NCI-H2196 treated with DMSO at 0.1 percent for 48 hours (cell line): ENCODE measurements at regions not wholly inside any gene's neighbourhood (a gene's known extent, or its start where the extent isn't known, plus 50 kb on each side); places are given as distances from the start of the nearest gene placed in this dataset.

Experiments used
- DNase-seq: peaks from one replicate; lab custom pipeline; 2025; ENCODE audit not compliant: unreplicated experiment; lab: John Stamatoyannopoulos, UW

DNA sequence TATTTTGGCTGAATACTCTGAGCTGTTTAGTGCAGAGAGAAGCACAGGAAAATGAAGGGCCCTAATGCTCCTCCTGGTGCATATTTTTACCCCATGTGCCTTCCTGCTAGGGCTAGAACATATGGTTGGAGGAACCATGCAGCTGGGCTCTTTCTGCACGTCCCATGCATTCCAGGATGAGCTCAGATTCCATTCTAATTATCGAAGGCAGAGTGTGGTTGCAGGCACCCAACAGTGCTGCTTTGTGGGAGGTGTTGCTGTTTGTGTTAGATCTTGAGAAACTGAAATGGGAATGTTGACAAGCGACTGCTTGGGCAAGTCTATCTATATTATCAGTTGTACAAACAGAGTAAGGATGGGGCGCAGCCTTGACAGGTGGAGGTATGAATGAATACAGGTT, 419.5 kb downstream of the DHX35 start:
- no peak for DNase-seq

DNA sequence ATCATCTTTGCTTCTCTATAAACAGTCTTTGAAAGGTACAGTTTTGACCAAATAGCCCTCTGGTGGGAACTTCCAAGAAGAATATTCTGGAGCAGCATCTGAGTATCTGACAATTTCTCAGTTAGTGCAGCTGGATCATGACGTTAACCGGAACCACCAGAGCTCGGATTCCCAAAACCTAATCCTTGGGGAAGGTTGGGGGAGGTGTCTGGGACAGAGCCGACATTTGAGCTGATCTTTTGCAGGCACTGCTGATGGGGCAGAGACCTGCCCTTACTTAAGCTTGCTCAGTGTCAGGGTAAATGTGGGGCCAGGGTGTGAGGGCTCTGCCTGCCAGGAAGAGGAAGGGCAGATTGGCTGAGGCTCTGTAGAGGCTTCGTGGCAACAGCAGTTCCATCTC, 416.6 kb downstream of the DHX35 start:
- no peak for DNase-seq

DNA sequence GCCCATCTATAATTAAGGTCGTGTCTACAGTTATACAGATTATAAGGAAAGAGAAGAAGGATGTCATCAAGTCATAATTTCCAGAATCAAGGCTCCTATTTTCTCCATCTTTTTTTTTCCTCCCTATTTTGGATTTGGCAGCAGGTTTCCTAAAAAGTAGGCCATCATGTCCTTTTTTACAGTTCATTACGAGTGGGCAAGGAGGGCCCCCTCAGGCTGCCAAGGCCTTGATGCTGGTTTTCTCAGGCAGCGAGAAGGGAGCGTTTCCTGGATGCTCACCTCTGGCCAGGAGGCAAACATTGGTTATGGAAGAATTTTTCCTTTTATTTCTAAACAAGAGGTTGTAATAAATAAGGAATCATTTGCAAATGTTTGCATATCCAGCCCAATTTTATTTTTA, 414.6 kb downstream of the DHX35 start:
- no peak for DNase-seq

DNA sequence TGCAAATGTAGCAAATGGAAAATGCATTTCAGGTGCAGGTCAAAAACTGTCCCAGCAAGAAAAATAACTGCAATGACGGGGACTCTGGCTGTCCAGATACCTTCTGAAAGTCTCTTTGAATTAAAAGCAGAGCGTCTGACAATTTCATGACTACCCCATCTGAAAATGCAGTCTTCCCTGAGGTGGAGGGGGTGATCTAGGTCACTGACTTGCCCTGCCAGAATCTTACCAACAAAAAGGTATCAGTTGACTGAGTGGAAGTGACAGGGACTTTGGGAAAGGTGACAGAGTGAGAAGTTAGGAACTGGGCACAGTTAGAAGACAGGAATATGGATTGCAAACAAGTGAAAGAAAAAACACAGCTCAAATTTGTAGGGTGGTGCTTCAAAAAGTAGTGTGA, 402.2 kb downstream of the DHX35 start:
- no peak for DNase-seq

DNA sequence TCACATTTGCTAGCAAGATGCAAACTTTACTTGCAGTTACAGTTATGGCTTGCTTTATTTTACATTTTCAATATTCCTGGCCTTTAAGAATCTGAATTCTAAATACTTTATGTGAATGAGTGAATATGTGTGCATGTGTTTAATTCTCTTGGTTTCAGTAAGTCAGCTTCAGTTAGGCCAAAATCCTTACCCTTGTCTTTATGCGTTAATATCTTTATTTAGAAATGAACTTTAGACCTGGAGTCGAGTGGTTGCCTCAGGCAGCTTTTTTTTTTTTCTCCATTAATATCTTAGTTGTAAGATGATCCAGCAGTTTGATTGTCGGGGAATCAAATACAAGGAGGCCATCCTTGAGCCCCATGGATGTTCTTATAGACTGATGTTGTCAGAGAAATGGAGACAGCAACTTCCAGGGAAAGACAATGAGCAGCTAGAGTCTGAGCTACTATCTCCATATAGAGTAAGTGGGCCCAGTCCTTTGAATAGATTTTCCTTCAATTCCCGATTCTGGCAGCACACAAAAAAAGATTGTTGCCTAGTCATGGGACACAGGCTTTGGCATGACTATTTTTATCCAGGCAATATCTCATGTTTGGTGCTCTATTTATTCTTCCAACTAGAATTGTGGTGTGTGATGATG, 398.0 kb downstream of the DHX35 start:
- no peak for DNase-seq

DNA sequence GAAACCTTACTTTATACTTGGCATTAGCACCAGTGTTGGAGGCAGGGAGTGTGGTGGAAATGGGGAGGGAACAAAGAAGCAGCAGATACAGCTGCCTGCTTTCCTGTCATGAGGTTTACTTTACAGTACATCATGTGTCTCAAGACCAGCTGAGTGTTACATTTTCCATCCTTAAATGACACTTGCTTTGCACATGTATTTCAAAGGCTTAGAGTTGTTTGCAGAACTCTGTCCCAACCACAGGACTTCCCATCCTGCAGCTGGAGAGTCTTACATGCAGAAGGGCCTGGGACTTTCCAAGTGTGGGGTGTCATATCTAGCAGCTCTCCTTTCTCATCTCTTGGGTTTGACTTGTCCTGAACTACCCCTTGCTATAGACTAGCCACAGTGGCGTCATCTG, 395.9 kb downstream of the DHX35 start:
- DNase-seq, result peak; percentile 69

DNA sequence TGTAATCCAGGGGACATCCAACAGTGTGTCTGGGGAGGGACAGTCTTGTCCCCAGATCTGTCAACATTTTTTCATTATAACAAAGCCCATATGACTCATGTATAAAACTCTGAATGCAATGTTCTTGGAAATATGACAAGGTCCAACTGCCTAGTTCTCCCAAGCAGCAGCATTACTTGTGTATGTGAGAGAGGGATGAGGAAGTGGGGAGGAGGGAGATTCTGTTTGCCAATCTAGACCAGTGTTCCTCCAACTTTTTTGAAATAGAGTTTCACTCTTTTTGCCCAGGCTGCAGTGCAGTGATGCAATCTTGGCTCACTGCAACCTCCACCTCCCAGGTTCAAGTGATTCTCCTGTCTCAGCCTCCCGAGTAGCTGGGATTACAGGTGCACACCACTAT, 394.8 kb downstream of the DHX35 start:
- DNase-seq, result no peak

DNA sequence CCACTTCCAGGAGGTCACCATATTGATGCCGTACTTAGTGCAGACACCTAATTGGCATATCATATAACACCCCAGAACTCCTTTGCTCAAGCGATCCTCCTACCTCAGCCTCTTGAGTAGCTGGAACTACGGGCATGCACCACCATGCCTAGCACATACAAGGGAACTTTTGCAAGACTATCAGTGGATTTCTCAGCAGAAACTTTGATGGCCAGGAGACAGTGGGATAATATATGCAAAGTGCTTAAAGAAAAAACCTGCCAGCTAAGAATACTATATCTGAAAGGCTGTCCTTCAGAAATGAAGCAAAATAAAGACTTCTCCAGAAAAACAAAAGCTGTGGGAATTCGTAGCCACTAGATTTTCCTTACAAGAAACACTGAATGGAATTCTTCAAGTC, 387.1 kb downstream of the DHX35 start:
- no peak for DNase-seq

DNA sequence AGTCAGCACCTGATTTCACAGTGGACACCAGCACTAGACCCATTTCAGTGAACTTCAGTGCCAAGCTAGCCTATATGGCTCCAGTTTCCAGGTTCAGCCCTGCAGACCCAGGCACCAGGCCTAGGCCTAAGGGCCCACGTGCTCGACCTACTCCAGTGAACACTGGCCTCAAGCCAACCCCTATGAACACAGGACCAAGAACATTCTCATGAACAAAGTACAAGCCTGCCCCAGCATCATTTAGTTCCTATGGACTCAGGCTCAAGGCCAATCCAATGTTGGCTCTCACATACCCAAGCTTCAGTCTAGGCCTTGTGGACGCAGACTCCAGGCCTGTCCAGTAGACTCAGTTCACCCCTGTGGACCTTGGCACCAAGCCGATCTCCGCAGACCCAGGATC, 385.5 kb downstream of the DHX35 start:
- no peak for DNase-seq

DNA sequence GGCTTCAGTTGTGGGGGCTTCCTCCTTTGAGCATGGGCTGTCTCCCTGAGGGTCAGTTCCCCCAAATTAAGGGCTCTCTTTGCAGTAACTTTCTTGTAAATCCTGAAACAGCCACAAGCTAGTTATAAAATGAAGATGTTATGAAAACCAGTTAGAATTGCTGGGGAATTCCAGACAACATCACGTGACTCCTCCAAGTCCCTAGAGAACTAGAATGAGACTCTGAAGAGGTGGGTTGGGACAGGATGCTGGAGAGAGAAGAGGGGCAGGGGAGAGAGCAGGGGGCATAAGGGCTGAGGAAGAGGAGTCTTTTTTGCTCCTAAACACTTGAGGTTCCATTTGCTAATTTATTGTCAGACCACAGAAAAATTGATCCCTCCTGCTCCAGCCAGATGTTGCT, 380.3 kb downstream of the DHX35 start:
- no peak for DNase-seq

GRCh38 chr20:39338469-39339376, 376.6 kb downstream of the DHX35 start:
- no peak for DNase-seq

DNA sequence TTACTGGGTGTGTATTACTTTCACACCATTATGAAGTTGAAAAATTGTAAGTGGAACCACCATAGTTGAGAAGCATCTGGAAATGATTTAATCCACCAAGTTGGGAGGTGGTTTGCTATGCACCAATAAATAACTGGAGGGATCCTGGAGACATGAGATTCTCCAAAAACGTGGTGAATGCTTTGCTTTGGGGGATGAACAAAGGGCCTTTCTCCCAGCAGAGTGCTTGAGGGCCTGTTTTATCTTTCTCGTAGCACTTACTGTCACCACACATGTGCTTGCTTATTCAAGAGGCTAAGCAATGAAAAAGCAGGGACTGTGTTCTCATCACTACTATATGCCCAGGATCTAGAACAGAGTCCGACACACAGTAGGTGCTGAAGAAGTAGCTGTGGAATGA, 371.1 kb downstream of the DHX35 start:
- DNase-seq, result no peak

GRCh38 chr20:39328347-39328746, 366.2 kb downstream of the DHX35 start:
- no peak for DNase-seq

DNA sequence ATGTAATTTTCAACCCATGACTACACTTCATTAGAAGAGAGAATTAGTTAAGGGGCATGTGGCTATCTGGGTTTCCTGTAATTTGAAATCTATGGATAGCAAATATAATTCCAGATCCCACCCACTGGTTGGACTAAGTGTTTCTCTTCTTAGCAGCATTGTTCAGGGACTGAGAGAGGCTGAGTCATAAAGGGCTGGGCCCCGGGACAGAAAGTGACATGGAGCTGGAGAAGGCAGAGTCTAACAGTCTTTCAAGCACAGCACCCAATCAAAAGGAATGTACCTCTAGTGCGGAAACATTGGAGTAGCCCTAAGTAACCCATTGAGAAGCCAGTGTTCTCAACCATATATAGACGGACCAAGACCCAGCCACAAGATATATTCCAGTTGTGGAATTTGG, 363.9 kb downstream of the DHX35 start:
- DNase-seq, result no peak

GRCh38 chr20:39318911-39319310, 356.8 kb downstream of the DHX35 start:
- DNase-seq, result no peak

GRCh38 chr20:39312676-39313075, 350.5 kb downstream of the DHX35 start:
- DNase-seq, result no peak

DNA sequence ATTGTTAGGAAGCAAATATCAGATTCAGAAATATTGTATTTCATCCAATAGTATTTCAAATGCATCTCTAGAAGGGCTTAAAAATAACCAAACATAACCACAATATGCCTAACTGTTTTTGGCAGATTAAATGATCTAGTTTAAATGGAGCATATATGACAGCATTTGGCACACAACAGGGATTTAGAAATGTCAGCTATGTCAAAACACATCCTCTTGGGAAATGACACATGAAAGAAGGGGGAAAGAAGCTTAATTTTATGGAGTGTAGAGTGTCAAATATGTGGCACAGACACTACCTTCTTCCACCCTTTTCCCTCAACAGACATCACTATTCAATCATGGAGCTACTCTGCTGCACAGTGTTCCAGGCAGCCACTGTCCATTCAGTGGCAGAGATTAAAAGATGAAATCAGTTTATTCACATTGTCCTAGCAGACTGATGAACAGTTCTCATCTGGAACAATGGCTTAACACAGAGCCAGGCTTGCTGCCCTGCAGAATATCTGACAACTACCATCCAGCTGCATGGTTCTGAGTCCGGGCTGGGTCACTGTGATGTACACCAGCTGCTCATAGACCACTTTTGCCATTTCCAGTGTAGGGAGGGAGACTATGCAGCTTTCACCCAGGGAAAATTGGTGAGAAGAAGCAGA, 349.8 kb downstream of the DHX35 start:
- no peak for DNase-seq

- no peak for DNase-seq
Measured at GRCh38 chr20:39310363-39310995, 348.3 kb downstream of the DHX35 start.

DNA sequence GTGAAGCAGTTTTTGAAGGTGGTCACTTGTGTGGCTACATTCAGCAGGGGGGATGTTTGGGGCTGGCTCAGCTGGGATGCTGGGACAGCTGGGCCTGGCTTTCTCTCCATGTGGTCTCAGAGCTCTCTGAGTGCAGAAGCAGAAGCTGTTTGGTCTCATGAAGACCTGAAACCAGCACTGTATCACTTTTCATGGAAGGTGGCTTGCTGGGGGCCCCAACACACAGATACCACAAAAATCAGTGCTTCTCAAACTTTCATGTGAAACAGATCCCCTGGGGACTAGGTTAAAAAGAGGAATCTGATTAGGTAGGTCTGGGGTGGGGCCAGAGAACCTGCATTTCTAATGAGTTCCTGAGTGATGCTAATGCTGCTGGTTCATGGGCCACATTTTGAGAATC, 347.3 kb downstream of the DHX35 start:
- no peak for DNase-seq

- DNase-seq, result no peak
Measured at GRCh38 chr20:39302312-39302711, 340.2 kb downstream of the DHX35 start.

DNA sequence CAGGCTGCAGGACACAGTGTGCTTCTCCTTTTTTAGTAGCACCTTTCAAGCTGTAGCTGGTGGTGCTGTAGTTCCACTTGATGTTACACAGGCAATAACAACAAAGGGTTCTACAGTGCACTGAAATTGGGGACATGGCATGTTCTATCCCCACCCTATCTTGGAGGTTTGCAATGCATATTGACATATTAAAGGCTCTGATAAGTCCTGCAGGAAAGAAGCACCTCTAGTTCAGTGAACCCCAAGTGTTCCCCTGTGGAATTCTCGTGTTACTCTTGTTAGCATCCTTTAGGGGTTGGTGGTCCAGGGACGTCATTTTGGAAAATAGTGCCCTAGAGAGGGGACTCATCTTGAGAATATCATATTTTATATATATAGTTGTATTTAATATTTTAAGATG, 337.6 kb downstream of the DHX35 start:
- DNase-seq, result no peak
